ENCODE measurements at regions not wholly inside any gene's neighbourhood (a gene's known extent, or its start where the extent isn't known, plus 50 kb on each side); places are given as distances from the start of the nearest gene placed in this dataset.

DNA sequence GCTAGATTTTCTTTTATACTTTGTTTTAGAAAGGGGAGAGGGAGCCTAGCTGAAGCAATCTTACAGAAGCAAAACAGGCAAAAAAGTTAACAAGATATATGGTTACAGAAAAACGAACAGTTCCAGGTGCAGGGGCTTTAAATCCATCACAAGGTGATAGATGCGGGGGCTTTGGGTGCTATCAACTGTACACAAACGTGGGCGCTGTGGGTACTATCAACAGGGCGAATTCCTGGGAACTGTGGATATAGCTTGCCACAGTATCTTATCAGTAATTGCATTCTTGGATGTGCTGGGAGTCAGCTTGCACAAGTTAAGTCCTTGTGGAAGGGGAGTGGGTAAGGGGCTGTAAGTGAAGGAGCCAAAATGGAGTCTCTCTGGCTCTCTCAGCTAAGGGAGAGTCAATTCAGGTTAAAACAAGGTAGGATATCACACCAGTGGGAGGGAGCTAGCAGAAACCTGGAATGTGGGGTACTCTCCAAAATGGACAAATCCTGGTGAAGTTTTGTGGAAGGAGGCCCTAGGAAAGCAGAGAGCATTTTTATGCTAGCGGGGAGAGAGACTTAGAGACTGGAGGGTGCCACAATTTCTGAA, 325.8 kb upstream of the SPHKAP start:
- Histone ChIP-seq H3K27ac (no peak overlapping the region), H3K36me3 (replicated peaks; ENCODE audit: insufficient read depth, low read depth) (no peaks in the 10 kb centered on the region), H3K9me3 (ENCODE audit: low read depth) (no peaks in the 10 kb centered on the region), H3K4me2 (peak overlapping the region; percentile 57), H4K20me1 (ENCODE audit: insufficient read depth, poor library complexity, severe bottlenecking) (no peaks in the 10 kb centered on the region), H2AFZ (peak overlapping the region; percentile 14), H3K79me2 (no peaks in the 10 kb centered on the region), H3K9me2 (replicated peaks; ENCODE audit: insufficient read depth) (no peaks in the 10 kb centered on the region), H3K27me3 (no peaks in the 10 kb centered on the region), H3K4me1 (ENCODE audit: insufficient read depth) (peaks cover 8% of the 10 kb centered on the region), H3K4me3 (no peak overlapping the region)
- no peak for DNase-seq (ENCODE audit: low spot score)
- no peak for TF ChIP-seq EZH2phosphoT487 (IDR thresholded peaks at IDR 0.05; ENCODE audit: low read depth, severe bottlenecking, unreplicated experiment)
- 45% methylated on average over 6 of the region's 6 CpGs for WGBS (ENCODE audit: low lambda C conversion rate, missing lambda C conversion rate)

DNA sequence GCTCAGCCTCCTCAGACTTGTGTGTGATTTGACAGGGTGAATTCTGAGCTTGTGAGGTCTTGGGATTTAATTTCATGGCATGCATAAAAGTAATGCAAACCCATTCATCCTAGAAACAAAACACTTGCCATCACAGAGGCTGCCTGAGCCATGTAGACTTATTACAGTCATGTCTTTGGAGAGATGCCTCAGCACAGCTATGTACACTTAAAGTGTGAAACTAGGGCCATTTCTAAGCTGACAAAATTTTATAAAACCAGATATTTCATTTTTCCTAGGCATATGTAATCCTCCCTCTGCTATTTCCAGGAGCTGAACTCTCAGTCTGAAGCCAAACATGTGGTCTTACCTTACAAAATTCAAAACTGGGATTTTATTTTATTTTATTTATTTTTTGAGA, 322.2 kb upstream of the SPHKAP start:
- H3K36me3 ChIP-seq (replicated peaks; ENCODE audit: insufficient read depth, low read depth), result no peaks in the 10 kb centered on the region
- no peak overlapping the region for H2AFZ ChIP-seq
- H3K4me3 ChIP-seq, result no peak overlapping the region
- no peak for DNase-seq (ENCODE audit: low spot score)
- H4K20me1 ChIP-seq (ENCODE audit: insufficient read depth, poor library complexity, severe bottlenecking), result no peaks in the 10 kb centered on the region
- H3K4me1 ChIP-seq (ENCODE audit: insufficient read depth), result peaks cover 8% of the 10 kb centered on the region
- no peaks in the 10 kb centered on the region for H3K27me3 ChIP-seq
- no peaks in the 10 kb centered on the region for H3K9me3 ChIP-seq (ENCODE audit: low read depth)
- H3K79me2 ChIP-seq, result no peaks in the 10 kb centered on the region
- TF ChIP-seq, protein P1, sequence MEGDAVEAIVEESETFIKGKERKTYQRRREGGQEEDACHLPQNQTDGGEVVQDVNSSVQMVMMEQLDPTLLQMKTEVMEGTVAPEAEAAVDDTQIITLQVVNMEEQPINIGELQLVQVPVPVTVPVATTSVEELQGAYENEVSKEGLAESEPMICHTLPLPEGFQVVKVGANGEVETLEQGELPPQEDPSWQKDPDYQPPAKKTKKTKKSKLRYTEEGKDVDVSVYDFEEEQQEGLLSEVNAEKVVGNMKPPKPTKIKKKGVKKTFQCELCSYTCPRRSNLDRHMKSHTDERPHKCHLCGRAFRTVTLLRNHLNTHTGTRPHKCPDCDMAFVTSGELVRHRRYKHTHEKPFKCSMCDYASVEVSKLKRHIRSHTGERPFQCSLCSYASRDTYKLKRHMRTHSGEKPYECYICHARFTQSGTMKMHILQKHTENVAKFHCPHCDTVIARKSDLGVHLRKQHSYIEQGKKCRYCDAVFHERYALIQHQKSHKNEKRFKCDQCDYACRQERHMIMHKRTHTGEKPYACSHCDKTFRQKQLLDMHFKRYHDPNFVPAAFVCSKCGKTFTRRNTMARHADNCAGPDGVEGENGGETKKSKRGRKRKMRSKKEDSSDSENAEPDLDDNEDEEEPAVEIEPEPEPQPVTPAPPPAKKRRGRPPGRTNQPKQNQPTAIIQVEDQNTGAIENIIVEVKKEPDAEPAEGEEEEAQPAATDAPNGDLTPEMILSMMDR (IDR thresholded peaks at IDR 0.05; ENCODE audit: poor library complexity), result no peak
- TF ChIP-seq EZH2 (IDR thresholded peaks at IDR 0.05; ENCODE audit: borderline replicate concordance), result no peak
- TF ChIP-seq EZH2phosphoT487 (IDR thresholded peaks at IDR 0.05; ENCODE audit: low read depth, severe bottlenecking, unreplicated experiment), result no peak
- no peak overlapping the region for H3K27ac ChIP-seq
- H3K4me2 ChIP-seq, result no peak overlapping the region
- no peaks in the 10 kb centered on the region for H3K9me2 ChIP-seq (replicated peaks; ENCODE audit: insufficient read depth)

GRCh38 chr2:228493852-228494251, 312.4 kb upstream of the SPHKAP start:
- Histone ChIP-seq H3K4me1 (ENCODE audit: insufficient read depth) (no peaks in the 10 kb centered on the region), H3K27me3 (no peaks in the 10 kb centered on the region), H3K27ac (no peak overlapping the region), H4K20me1 (ENCODE audit: insufficient read depth, poor library complexity, severe bottlenecking) (no peaks in the 10 kb centered on the region), H3K9me2 (replicated peaks; ENCODE audit: insufficient read depth) (no peaks in the 10 kb centered on the region), H3K4me2 (no peak overlapping the region), H3K4me3 (no peak overlapping the region), H3K36me3 (replicated peaks; ENCODE audit: insufficient read depth, low read depth) (no peaks in the 10 kb centered on the region), H3K9me3 (ENCODE audit: low read depth) (no peaks in the 10 kb centered on the region), H2AFZ (no peak overlapping the region), H3K79me2 (no peaks in the 10 kb centered on the region)
- TF ChIP-seq, protein P1 (IDR thresholded peaks at IDR 0.05; ENCODE audit: poor library complexity), result no peak
- no peak for TF ChIP-seq EZH2 (IDR thresholded peaks at IDR 0.05; ENCODE audit: borderline replicate concordance)
- TF ChIP-seq EZH2phosphoT487 (IDR thresholded peaks at IDR 0.05; ENCODE audit: low read depth, severe bottlenecking, unreplicated experiment), result no peak
- DNase-seq (ENCODE audit: low spot score), result no peak
- WGBS (ENCODE audit: low lambda C conversion rate, missing lambda C conversion rate), result 90% methylated on average over 3 of the region's 3 CpGs

DNA sequence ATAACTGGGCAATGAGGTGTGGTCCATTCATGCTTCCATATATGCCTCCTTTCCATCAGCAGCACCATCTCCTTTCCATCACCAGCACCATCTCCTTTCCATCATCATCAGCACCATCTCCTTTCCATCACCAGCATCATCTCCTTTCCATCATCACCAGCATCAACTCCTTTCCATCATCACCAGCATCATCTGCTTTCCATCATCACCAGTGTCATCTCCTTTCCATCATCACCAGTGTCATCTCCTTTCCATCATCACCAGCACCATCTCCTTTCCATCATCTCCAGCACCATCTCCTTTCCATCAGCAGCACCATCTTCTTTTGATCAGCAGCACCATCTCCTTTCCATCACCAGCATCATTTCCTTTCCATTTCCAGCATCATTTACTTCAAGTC, 297.5 kb upstream of the SPHKAP start:
- no peaks in the 10 kb centered on the region for H3K9me2 ChIP-seq (replicated peaks; ENCODE audit: insufficient read depth)
- H3K79me2 ChIP-seq, result no peaks in the 10 kb centered on the region
- no peak for DNase-seq (ENCODE audit: low spot score)
- H3K27me3 ChIP-seq, result no peaks in the 10 kb centered on the region
- no peak overlapping the region for H2AFZ ChIP-seq
- no peaks in the 10 kb centered on the region for H4K20me1 ChIP-seq (ENCODE audit: insufficient read depth, poor library complexity, severe bottlenecking)
- no peak overlapping the region for H3K4me2 ChIP-seq
- H3K9me3 ChIP-seq (ENCODE audit: low read depth), result no peaks in the 10 kb centered on the region
- no peaks in the 10 kb centered on the region for H3K36me3 ChIP-seq (replicated peaks; ENCODE audit: insufficient read depth, low read depth)
- H3K4me1 ChIP-seq (ENCODE audit: insufficient read depth), result no peaks in the 10 kb centered on the region
- H3K27ac ChIP-seq, result no peak overlapping the region
- no peak overlapping the region for H3K4me3 ChIP-seq
- TF ChIP-seq EZH2phosphoT487 (IDR thresholded peaks at IDR 0.05; ENCODE audit: low read depth, severe bottlenecking, unreplicated experiment) (no peak), EZH2 (IDR thresholded peaks at IDR 0.05; ENCODE audit: borderline replicate concordance) (no peak)
- TF ChIP-seq, protein P1 (IDR thresholded peaks at IDR 0.05; ENCODE audit: poor library complexity), result no peak
